ENCODE measurements at regions not wholly inside any gene's neighbourhood (a gene's known extent, or its start where the extent isn't known, plus 50 kb on each side); places are given as distances from the start of the nearest gene placed in this dataset.

DNA sequence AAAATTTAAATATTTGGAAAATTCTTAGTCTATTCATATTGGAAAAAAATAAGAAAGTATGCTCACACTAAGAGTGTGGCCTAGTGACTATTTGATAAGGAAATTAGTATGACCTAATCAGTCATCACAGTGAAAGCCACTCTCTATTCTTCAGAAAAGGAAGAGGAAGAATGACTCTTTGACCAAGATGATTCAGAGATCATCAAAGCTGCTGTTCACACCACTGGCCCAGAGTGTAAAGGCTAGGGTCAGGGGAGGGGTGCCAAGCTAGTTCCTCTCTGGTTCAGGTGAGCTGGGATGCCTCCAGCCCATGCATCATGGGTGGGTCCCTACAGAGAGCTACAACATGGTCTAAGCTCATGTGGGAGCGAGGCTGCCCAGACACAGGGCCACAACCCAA lies 396.9 kb upstream of the NDST3 start:
- no peaks in the 10 kb centered on the region for H3K27me3 ChIP-seq
- no peak overlapping the region for H3K27ac ChIP-seq
- no peak overlapping the region for H3K4me3 ChIP-seq
- H3K4me1 ChIP-seq, result no peaks in the 10 kb centered on the region
- no peak for ATAC-seq (ENCODE audit: low FRiP score in 2 of 2)
- no peaks in the 10 kb centered on the region for H3K9me3 ChIP-seq
- 50 to 81% methylated on average over 1 of the region's 1 CpG for WGBS, 2 donors
- DNase-seq, result no peak
- H3K36me3 ChIP-seq, result no peaks in the 10 kb centered on the region
- TF ChIP-seq, protein P1, sequence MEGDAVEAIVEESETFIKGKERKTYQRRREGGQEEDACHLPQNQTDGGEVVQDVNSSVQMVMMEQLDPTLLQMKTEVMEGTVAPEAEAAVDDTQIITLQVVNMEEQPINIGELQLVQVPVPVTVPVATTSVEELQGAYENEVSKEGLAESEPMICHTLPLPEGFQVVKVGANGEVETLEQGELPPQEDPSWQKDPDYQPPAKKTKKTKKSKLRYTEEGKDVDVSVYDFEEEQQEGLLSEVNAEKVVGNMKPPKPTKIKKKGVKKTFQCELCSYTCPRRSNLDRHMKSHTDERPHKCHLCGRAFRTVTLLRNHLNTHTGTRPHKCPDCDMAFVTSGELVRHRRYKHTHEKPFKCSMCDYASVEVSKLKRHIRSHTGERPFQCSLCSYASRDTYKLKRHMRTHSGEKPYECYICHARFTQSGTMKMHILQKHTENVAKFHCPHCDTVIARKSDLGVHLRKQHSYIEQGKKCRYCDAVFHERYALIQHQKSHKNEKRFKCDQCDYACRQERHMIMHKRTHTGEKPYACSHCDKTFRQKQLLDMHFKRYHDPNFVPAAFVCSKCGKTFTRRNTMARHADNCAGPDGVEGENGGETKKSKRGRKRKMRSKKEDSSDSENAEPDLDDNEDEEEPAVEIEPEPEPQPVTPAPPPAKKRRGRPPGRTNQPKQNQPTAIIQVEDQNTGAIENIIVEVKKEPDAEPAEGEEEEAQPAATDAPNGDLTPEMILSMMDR (IDR thresholded peaks at IDR 0.05), result no peak
- TF ChIP-seq POLR2A (IDR thresholded peaks at IDR 0.05), result no peak
- no peak for TF ChIP-seq POLR2AphosphoS5 (IDR thresholded peaks at IDR 0.05)

DNA sequence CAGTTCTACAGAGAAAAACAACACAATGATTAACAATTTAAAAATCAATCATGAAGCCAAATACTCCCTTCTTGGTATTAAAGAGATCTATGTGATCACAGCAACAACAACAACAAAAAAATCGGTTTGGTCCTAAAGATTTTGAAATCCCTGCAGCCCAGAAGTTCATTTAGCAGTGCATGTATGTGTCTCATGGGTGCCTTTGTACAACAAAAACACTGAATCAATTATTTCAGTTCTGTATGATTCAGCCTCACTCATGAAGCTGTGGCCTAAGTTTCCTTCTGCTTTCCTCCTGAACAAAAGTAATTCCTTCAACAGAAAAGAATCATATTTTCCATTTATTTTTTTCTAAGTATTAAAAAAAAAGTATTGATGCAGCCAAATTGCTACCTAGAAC lies 393.4 kb upstream of the NDST3 start:
- Histone ChIP-seq H3K4me3 (no peak overlapping the region), H3K9me3 (no peaks in the 10 kb centered on the region), H3K4me1 (no peaks in the 10 kb centered on the region), H3K27me3 (no peaks in the 10 kb centered on the region), H3K27ac (no peak overlapping the region), H3K36me3 (no peaks in the 10 kb centered on the region)
- TF ChIP-seq, protein P1 (IDR thresholded peaks at IDR 0.05), result no peak
- TF ChIP-seq EP300 (IDR thresholded peaks at IDR 0.05), result no peak
- TF ChIP-seq POLR2AphosphoS5 (IDR thresholded peaks at IDR 0.05), result no peak
- TF ChIP-seq POLR2A (IDR thresholded peaks at IDR 0.05), result no peak
- WGBS, 2 donors, result 56 to 70% methylated on average over 1 of the region's 1 CpG
- ATAC-seq (ENCODE audit: low FRiP score in 2 of 2), result no peak
- DNase-seq, result no peak

DNA sequence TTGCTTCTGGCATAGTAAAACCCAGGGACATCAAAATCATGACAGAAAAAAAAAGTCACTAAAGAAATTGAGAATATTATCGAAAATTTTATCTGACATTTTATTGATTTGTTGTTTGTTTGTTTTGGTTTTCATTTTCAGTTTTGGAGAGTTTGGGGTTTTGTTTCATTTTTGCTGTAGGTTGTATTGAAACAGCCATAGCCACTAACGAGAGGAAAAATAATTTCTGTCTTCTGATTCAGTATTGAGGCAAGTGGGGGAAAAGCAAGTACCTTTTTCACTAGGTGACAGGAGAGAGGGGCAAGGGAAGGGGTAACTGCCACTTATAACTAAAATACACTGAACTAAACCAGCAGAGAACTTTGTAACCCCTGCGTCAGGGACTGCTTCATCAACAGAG lies 392.8 kb upstream of the NDST3 start:
- Histone ChIP-seq H3K4me1 (no peaks in the 10 kb centered on the region), H3K36me3 (no peaks in the 10 kb centered on the region), H3K27me3 (no peaks in the 10 kb centered on the region), H3K9me3 (peaks cover 0 to 2% (median under 1%) of the 10 kb centered on the region in 4 donors), H3K4me3 (no peak overlapping the region), H3K27ac (no peak overlapping the region)
- TF ChIP-seq POLR2AphosphoS5 (IDR thresholded peaks at IDR 0.05) (no peak), POLR2A (IDR thresholded peaks at IDR 0.05) (no peak), EP300 (IDR thresholded peaks at IDR 0.05) (no peak)
- TF ChIP-seq, protein P1 (IDR thresholded peaks at IDR 0.05), result no peak
- WGBS, 2 donors, result 74 to 78% methylated on average over 3 of the region's 3 CpGs
- DNase-seq (no peak), ATAC-seq (ENCODE audit: low FRiP score in 2 of 2) (no peak)

DNA sequence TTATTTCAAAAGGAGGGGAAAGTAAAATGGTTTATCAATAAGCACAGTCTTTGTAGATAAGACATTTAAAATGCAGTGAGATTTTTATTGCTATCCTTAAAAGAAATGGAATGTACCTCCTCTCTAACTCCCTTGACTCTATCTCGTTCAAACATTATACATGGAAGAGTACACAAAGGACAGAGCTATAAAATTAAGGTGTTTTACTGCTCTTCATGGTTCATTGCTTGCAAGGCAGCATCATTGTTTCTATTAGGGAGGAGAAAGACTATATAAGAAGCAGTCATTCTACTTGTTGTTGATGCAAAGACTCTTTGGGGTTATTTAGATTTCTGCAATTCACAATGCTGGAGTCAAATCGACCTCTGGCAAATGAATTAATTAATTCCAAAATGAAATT lies 380.2 kb upstream of the NDST3 start:
- Histone ChIP-seq H3K36me3 (no peaks in the 10 kb centered on the region), H3K9me3 (no peaks in the 10 kb centered on the region), H3K4me3 (no peak overlapping the region), H3K27ac (no peak overlapping the region), H3K4me1 (no peaks in the 10 kb centered on the region), H3K27me3 (no peaks in the 10 kb centered on the region)
- no peak for DNase-seq
- 33 to 36% methylated on average over 2 of the region's 2 CpGs for WGBS, 2 donors
- TF ChIP-seq POLR2AphosphoS5 (IDR thresholded peaks at IDR 0.05) (no peak), POLR2A (IDR thresholded peaks at IDR 0.05) (no peak), EP300 (IDR thresholded peaks at IDR 0.05) (no peak)
- TF ChIP-seq, protein P1 (IDR thresholded peaks at IDR 0.05), result no peak
- no peak for ATAC-seq (ENCODE audit: low FRiP score in 2 of 2)

DNA sequence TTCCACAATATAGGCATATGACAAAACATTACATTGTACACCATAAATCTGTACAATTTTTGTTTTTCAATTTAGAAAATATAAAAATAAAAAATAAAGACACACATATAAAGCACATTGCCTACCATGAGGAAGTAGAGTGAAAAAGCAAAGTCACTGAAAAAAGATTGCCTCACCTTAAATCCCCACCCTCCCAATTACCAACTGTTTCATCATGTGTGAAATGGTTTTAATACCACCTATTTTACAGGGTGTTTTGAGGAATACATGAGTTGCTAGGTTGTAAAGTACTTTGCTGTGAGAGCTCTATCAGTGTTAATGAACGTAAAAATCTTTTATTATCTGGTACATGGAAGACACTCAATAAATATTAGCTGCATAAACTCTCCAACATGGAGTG lies 373.6 kb upstream of the NDST3 start:
- Histone ChIP-seq H3K36me3 (no peaks in the 10 kb centered on the region), H3K4me1 (no peaks in the 10 kb centered on the region), H3K27ac (no peak overlapping the region), H3K4me3 (no peak overlapping the region), H3K9me3 (no peaks in the 10 kb centered on the region), H3K27me3 (no peaks in the 10 kb centered on the region)
- ATAC-seq (ENCODE audit: low FRiP score in 2 of 2), result no peak
- TF ChIP-seq POLR2A (IDR thresholded peaks at IDR 0.05), result no peak
- no peak for DNase-seq
- WGBS, 2 donors, result 65 to 79% methylated on average over 1 of the region's 1 CpG
